ENCODE measurements at regions not wholly inside any gene's neighbourhood (a gene's known extent, or its start where the extent isn't known, plus 50 kb on each side); places are given as distances from the start of the nearest gene placed in this dataset.

DNA sequence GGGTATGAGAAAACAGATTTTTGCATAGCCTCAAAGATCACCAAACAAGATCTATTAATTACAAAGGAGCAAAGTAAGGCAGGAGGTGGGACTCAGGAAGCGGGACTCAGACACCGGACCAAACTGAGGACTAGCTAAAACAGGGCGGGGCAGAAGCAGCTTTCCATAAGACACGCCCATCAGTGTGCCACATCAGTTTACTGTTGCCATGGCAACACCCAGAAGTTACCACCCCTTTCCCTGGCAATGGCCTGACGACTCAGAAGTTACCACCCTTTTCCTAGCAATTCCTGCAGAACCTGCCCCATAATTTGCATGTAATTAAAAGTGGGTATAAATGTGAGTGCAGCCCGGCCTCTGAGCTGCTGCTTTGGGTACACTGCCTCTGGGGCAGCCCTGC lies 173.9 kb downstream of the SHANK2 start:
- intact Hi-C loops (cut with DNase I), result no loop called here
- Histone ChIP-seq H3K36me3 (no peaks in the 10 kb centered on the region), H3K27me3 (no peaks in the 10 kb centered on the region), H3K27ac (no peak overlapping the region), H3K4me3 (no peak overlapping the region), H3K4me1 (no peaks in the 10 kb centered on the region), H3K9me3 (no peaks in the 10 kb centered on the region)
- TF ChIP-seq POLR2A (IDR thresholded peaks at IDR 0.05) (no peak), POLR2AphosphoS5 (IDR thresholded peaks at IDR 0.05; ENCODE audit: insufficient read depth in 1 of 2, low read depth in 1 of 2) (no peak)
- TF ChIP-seq, protein P1, sequence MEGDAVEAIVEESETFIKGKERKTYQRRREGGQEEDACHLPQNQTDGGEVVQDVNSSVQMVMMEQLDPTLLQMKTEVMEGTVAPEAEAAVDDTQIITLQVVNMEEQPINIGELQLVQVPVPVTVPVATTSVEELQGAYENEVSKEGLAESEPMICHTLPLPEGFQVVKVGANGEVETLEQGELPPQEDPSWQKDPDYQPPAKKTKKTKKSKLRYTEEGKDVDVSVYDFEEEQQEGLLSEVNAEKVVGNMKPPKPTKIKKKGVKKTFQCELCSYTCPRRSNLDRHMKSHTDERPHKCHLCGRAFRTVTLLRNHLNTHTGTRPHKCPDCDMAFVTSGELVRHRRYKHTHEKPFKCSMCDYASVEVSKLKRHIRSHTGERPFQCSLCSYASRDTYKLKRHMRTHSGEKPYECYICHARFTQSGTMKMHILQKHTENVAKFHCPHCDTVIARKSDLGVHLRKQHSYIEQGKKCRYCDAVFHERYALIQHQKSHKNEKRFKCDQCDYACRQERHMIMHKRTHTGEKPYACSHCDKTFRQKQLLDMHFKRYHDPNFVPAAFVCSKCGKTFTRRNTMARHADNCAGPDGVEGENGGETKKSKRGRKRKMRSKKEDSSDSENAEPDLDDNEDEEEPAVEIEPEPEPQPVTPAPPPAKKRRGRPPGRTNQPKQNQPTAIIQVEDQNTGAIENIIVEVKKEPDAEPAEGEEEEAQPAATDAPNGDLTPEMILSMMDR (IDR thresholded peaks at IDR 0.05), result no peak
- no peak for DNase-seq (ENCODE audit: extremely low spot score in 2 of 2)

GRCh38 chr11:71076525-71077304 lies 175.7 kb downstream of the SHANK2 start:
- no peak for DNase-seq (ENCODE audit: extremely low spot score in 2 of 2)
- no peaks in the 10 kb centered on the region for H3K9me3 ChIP-seq
- TF ChIP-seq, protein P1 (IDR thresholded peaks at IDR 0.05), result no peak
- TF ChIP-seq POLR2A (IDR thresholded peaks at IDR 0.05), result no peak
- TF ChIP-seq POLR2AphosphoS5 (IDR thresholded peaks at IDR 0.05; ENCODE audit: insufficient read depth in 1 of 2, low read depth in 1 of 2), result no peak
- H3K36me3 ChIP-seq, result no peaks in the 10 kb centered on the region
- no peaks in the 10 kb centered on the region for H3K4me1 ChIP-seq
- intact Hi-C loops (cut with DNase I), result no loop called here
- no peaks in the 10 kb centered on the region for H3K27me3 ChIP-seq
- no peak overlapping the region for H3K4me3 ChIP-seq
- H3K27ac ChIP-seq, result no peak overlapping the region

- no peaks in the 10 kb centered on the region for H3K9me3 ChIP-seq
- DNase-seq (ENCODE audit: extremely low spot score in 2 of 2), result no peak
- TF ChIP-seq POLR2AphosphoS5 (IDR thresholded peaks at IDR 0.05; ENCODE audit: insufficient read depth in 1 of 2, low read depth in 1 of 2), result no peak
- no peak for TF ChIP-seq POLR2A (IDR thresholded peaks at IDR 0.05)
- TF ChIP-seq, protein P1 (IDR thresholded peaks at IDR 0.05), result no peak
- H3K27me3 ChIP-seq, result no peaks in the 10 kb centered on the region
- no peaks in the 10 kb centered on the region for H3K36me3 ChIP-seq
- H3K27ac ChIP-seq, result no peak overlapping the region
- H3K4me3 ChIP-seq, result no peak overlapping the region
- intact Hi-C loops (cut with DNase I), result no loop called here
- no peaks in the 10 kb centered on the region for H3K4me1 ChIP-seq
Measured at GRCh38 chr11:71075871-71076420, 176.4 kb downstream of the SHANK2 start.

DNA sequence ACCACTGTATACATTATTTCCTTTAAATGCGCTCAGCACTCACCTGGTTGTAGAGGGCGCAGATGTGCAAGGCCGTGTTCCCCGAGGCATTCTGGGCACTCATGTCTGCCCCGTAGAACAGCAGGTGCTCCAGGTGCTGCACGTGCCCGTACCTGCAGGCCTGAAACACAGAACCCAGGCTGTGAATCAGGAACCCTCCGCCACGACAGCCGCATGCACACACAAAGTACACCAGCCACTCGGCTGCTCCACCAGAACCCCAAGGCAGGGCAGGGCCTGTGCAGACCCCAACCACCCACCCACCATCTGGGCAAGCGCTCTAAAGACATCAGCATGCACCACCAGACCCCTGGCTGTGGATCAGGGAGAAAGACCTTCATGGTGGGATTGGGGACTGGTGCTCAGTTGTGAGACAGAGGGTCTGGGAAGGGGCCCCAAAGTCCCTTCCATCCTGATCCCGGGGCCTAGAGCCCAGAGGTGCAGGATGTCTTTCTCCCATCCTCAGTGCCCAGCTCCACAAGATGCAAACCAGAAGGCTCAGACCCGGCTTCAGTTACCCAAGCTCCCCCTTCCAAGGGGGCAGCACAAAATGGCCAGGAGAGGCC lies 177.2 kb downstream of the SHANK2 start:
- H3K27me3 ChIP-seq, result no peaks in the 10 kb centered on the region
- DNase-seq (ENCODE audit: extremely low spot score in 2 of 2), result no peak
- H3K9me3 ChIP-seq, result no peaks in the 10 kb centered on the region

More for the DNA sequence above, 177.2 kb downstream of the SHANK2 start:
- intact Hi-C loops (cut with DNase I), result no loop called here
- Histone ChIP-seq H3K4me3 (no peak overlapping the region), H3K27ac (no peak overlapping the region), H3K4me1 (no peaks in the 10 kb centered on the region), H3K36me3 (no peaks in the 10 kb centered on the region)
- no peak for TF ChIP-seq POLR2AphosphoS5 (IDR thresholded peaks at IDR 0.05; ENCODE audit: insufficient read depth in 1 of 2, low read depth in 1 of 2)
- TF ChIP-seq, protein P1 (IDR thresholded peaks at IDR 0.05), result no peak
- no peak for TF ChIP-seq POLR2A (IDR thresholded peaks at IDR 0.05)
